HG03139 (cell line): ENCODE measurements at regions not wholly inside any gene's neighbourhood (a gene's known extent, or its start where the extent isn't known, plus 50 kb on each side); places are given as distances from the start of the nearest gene placed in this dataset.
"Not testable (repeated sequence)": the region's sequence is repeated elsewhere in the genome, so short reads cannot be mapped to it uniquely, and the experiment has no call there.

Experiments used
- ATAC-seq: cut with Tn5 transposase; IDR thresholded peaks from one replicate; pipeline ENCODE4 v1.9.1; 2021; ENCODE audit not compliant: unreplicated experiment

- no peak for ATAC-seq
These were observed 446.1 kb upstream of the TMEM132C start for GRCh38 chr12:127820846-127821245.

- ATAC-seq: no peak
These were observed 444.1 kb upstream of the TMEM132C start for GRCh38 chr12:127822809-127823411.

DNA sequence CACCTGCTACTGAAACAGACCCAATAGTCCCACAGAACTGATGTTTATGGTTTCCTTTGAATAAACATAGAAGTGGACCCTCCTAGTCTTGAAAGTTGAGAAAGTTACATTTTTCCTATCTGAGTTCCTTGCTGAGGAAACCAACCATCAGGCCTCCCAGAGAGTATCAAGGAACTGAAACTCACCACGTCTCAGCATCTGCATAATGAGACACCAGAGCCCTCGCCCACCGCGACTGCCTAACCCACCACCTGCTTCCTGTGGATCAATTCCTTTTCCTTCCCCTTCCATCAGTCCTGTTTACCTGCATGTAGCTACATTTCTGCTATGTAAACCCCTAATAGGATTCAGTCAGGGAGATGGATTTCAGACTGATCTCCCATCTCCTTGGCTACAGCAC is 443.2 kb upstream of the TMEM132C start:
- no peak for ATAC-seq

- no peak for ATAC-seq
These were observed 437.5 kb upstream of the TMEM132C start for GRCh38 chr12:127829281-127830064.

DNA sequence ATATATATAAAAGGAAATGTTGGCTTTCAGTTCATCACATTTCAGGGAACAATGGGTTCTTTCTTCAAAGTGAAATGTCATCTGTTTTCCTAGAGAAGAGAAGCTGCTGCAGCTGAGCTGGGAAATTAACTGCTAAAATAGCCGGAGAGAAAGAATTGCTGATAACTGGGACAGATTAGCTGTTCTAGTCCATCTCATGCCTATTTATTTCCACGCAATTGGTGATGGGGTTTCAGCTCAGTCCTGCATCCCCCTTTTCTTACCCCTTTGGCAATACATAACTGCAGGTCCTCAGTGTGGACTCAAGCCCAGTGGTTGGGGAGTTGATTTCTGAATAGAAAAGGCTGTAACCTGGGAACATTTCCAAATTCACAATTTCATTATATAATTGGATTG is 436.9 kb upstream of the TMEM132C start:
- no peak for ATAC-seq

GRCh38 chr12:127830730-127831129 is 436.2 kb upstream of the TMEM132C start:
- no peak for ATAC-seq

- ATAC-seq: no peak
These were observed 434.8 kb upstream of the TMEM132C start for GRCh38 chr12:127832172-127832571.

- ATAC-seq: not testable (repeated sequence)
These were observed 430.2 kb upstream of the TMEM132C start for GRCh38 chr12:127836802-127837201.

DNA sequence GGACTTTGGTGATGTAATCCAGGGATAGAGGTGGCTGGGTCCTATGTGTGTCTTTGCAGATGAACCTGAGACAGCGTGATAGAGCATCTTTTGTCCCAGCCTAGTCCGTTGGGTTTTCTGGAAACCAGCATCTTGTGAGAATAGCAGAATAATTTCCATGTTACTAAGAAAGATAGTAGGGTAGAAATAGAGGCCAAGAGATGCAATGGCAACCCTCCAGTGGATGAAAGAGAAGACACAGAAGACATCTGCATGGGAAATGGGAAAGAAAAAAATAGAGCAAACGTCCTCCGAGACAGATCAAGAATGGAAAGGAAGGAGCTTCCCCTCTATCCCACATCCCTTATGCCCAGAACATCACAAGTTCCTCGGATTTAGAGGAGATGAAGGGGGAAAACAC is 409.3 kb upstream of the TMEM132C start:
- no peak for ATAC-seq

- ATAC-seq: no peak
These were observed 406.4 kb upstream of the TMEM132C start for GRCh38 chr12:127860536-127860935.

DNA sequence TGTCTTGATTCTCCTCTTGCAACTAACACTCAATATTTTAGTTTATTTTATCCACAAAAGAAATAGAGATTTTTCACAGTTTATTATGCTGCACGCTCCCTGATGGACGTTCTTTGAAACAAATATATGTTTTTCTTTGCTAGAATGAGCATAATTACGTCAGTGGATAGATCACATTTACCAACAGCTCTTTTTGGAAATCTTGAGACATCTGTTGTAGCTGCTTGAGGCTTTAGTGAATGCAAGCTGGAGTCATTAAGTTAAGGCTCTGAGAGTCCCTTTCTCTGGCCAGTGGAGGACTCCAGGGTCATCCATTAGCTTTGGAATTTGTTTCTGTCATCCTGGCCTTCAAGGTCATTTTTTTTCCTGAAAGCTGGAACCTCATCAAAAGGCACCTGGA is 405.6 kb upstream of the TMEM132C start:
- ATAC-seq: no peak

- no peak for ATAC-seq
These were observed 393.7 kb upstream of the TMEM132C start for GRCh38 chr12:127873306-127873705.

DNA sequence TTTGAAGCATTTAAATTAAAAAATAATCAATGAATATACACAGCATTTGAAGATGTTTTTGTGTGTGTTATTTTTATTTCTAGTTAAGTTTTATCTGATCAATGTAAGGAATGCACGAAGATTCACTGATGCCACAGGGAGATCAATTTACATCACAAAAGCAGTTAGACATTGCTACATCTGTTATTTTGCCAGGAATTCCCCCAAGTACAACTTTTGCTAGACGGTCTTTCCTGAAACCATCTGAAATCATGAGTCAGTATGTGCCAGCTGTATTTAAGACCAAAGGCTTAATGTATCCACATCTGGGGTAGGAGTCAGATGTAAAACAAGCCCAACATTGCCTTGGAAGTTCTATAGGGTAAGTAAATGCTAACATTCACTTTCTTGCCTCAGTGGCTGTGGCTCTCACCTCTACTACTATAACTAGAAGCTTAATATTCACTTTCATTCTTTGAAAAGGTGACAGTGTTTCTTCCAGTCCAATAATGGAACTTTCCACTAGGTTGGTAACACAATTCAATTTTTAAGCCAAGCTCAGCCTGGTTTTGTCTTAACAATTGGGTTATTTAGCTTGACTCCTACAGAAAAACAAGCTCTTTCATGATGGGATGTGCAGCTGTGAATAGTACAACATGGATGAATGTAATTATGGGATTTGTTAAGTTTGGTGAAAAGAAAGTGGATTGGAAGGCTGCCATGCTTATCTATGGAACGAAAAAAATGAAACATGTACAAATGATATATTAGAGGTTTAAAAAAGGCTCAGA is 385.4 kb upstream of the TMEM132C start:
- ATAC-seq: no peak

DNA sequence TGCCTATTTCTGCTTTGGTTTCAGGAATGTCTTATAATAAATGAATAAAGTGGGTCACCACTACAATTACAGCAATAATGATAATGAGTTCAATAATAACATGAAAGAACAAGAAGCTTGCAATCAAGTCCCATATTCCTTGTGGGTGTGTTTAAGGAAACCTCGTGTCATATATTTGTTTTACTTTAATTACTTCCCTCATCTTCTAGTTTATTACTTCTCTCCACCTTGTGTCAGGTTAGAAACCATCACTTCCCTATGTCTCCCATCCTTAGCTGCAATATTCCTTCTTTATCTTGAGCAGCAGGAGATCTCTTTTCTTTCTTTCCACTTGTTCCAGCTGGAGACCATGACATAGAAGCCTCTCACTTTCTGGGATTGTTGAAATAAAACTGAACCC is 384.0 kb upstream of the TMEM132C start:
- ATAC-seq: no peak

DNA sequence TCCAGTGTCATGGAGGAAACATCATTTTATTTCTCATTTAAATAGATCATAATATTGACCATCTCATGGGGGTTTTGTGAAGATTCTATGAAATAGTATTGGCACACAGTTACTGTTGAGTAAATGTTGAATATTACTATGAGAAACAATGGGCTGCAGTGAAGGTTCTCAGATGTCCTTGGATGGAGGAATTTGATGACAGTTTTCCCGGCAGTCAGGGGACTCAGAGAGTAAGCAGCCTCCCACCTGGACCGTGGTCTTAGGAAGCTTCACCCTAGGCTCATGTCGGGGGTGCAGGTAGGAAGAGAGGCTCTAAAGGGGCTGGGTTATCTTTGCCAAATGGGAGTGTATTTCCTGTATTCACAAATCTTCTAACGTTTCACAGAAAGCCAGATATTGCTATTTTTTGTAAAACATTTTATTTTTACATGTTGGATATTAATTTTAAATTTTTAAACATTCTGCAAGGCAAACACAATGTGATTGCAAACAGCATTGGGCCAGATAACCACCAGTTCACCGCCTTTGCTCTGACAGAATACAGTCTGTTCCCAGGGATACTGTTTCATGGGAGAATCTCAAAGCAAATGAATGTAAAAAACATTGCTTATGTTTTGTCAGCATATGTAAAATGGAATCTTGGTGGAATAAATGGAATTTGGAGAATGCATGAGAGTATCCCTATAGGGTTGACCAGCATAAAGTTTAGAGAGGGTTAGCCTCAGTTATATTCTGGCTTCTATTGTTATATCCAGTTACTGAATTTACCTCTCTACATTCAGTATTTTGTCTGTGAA is 380.8 kb upstream of the TMEM132C start:
- no peak for ATAC-seq

- ATAC-seq: no peak
These were observed 380.1 kb upstream of the TMEM132C start for GRCh38 chr12:127886827-127887226.

DNA sequence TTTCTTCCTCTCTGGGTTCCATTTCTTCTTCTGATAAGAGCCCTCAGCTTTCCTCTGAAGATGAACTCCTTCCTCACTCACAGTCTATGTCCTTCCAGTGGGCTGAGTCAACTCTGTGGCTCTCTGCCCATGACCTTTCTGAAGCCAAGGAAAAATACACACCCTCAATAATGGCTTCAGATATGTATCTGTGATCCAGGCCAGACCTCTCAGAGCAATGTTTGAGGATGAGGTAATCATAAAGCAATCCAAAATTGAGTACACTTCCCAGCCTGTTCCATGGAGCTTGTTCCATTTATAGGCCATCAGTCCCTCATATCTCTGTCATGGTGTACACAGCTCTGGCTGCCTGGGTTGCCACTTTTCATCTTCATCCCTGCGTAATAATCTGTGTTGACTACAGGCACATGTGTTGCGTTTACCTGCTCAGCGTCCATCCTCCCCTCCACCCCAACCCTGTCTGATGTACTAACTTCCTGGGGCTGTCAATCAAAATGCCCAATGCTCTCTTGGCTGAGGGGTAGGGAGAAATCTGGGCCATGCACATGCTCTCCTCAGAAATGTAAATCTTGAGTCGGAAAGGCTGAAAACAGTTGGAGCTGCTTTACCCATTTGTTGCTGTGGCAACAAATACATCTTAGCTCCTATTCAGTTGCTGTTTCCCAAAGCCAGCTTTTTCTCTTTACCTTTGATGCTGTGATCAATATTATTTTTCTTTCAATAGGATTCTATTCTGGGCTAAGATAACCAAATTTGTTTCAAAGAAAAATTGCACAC is 377.8 kb upstream of the TMEM132C start:
- ATAC-seq: no peak

- ATAC-seq: no peak
These were observed 372.9 kb upstream of the TMEM132C start for GRCh38 chr12:127893895-127894609.

DNA sequence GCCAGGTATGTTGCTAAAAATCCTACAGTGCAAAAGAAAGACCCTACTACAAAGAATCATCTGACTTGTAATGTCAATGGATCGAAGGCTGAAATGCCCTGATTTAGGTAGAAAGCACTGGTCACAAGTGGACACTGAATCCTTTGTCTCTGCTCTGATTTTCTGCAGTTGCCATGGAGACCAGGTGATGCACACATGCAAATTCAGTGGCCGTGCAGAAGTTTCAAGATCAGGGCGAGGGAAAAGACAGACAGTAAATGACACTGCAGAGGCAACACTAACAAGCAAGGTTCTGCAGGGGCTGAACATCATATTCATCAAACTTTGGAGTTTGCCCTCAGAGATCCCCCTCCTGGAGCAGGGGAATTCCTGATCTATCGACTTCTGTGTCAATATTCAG is 370.3 kb upstream of the TMEM132C start:
- ATAC-seq: no peak

DNA sequence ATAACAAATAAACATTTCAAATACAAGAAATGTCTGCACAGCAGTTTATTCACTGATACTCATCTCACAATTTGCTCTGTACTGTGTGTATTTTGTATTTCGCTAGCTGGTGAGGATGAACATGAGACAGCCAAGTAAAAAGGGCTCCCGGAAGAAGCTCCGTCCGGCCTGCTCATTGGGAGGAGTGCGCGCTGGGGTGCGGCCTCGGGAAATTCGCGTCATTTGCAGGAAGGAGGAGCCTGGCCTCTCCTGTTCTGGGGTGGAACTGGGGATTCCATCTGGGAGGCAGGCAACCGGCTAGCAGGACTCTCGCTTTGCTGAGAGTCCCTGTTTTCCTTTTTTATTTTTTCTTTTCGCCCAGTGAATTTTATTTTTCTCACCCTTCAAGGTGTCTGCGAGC is 368.4 kb upstream of the TMEM132C start:
- ATAC-seq: no peak
